A549 (cell line): ENCODE measurements at regions not wholly inside any gene's neighbourhood (a gene's known extent, or its start where the extent isn't known, plus 50 kb on each side); places are given as distances from the start of the nearest gene placed in this dataset.

Experiments
- ATAC-seq, 2 experiments: fragments of 200-7000 bp in 1 of 2; fragments of >200 bp in 1 of 2; cut with Nextera tagmentation in 1 of 2; cut with Tn5 transposase in 1 of 2; 3 replicates each; pipeline versions ENCODE4 v1.8.0 to v1.9.1; 2018 to 2020; ENCODE audit warnings: mild to moderate bottlenecking in 1 of 2, moderate library complexity in 1 of 2
- CTCF ChIA-PET: fragments of 300-600 bp; sonication (Branson Sonifier 250); formaldehyde crosslinking; extraction: SDS; loops from one replicate; lab custom pipeline; 2021; ENCODE audit warnings: antibody characterized with exemption, inconsistent platforms; lab: Yijun Ruan, JAX
- POLR2A ChIA-PET: fragments of 350-600 bp; formaldehyde crosslinking; extraction: SDS; loops from one replicate; lab custom pipeline; 2021; ENCODE audit warnings: antibody characterized with exemption, inconsistent platforms; lab: Yijun Ruan, JAX
- DNase-seq, 2 experiments: peaks; one replicate each; pipeline versions ENCODE4 v3.0.0 to v3.0.0-alpha.2; 2011 to 2016; ENCODE audit warnings: low read depth in 1 of 2, low spot score in 1 of 2
- FAIRE-seq: peaks from 2 replicates; lab custom pipeline; 2011; peaks lifted over from hg19 to GRCh38; lab: Jason Lieb, UNC
- H3K27ac ChIP-seq, 2 experiments: fragments of >200 bp; sonication (Bioruptor Twin); formaldehyde crosslinking; 3 replicates each; pipeline ENCODE4 v1.5.1; 2016 to 2017
- H3K4me1 ChIP-seq: fragments of >200 bp; sonication (Bioruptor Twin); formaldehyde crosslinking; 3 replicates; pipeline ENCODE4 v1.6.1; 2016
- H3K4me2 ChIP-seq: fragments of >200 bp; sonication (Bioruptor Twin); formaldehyde crosslinking; 3 replicates; pipeline ENCODE4 v1.6.1; 2016
- H3K4me3 ChIP-seq: fragments of >200 bp; sonication (Bioruptor Twin); formaldehyde crosslinking; 3 replicates; pipeline ENCODE4 v1.5.1; 2016
- H3K9me3 ChIP-seq: fragments of >200 bp; sonication (Bioruptor Twin); formaldehyde crosslinking; 3 replicates; pipeline ENCODE4 v1.6.1; 2016
- CBX8 ChIP-seq: fragments of 200-600 bp; sonication (generic); IDR thresholded peaks from 2 replicates; pipeline ENCODE4 v1.6.1; 2016
- CEBPB ChIP-seq, 2 experiments: fragments of >200 bp in 1 of 2; sonication (Bioruptor Twin) in 1 of 2; formaldehyde crosslinking in 1 of 2; IDR thresholded peaks; 2 replicates each; pipeline ENCODE4 v1.6.1; 2012 to 2016
- CHD2 ChIP-seq: fragments of 150-350 bp; IDR thresholded peaks from 2 replicates; pipeline ENCODE4 v1.6.1; 2014; ENCODE audit warnings: low read length; ENCODE audit not compliant: partially characterized antibody
- CHD4 ChIP-seq: fragments of 200-600 bp; sonication (generic); IDR thresholded peaks from 2 replicates; pipeline ENCODE4 v1.6.1; 2016; ENCODE audit warnings: antibody characterized with exemption, mild to moderate bottlenecking, borderline replicate concordance
- CTCF ChIP-seq: fragments of >200 bp; sonication (Bioruptor Twin); formaldehyde crosslinking; IDR thresholded peaks from 3 replicates; pipeline ENCODE4 v1.5.1; 2016
- ESRRA ChIP-seq: fragments of 150-350 bp; IDR thresholded peaks from 2 replicates; pipeline ENCODE4 v1.6.1; 2014; ENCODE audit warnings: mild to moderate bottlenecking, low read length, borderline replicate concordance
- FOSL2 ChIP-seq, 2 experiments: fragments of 450-650 bp in 1 of 2; fragments of >200 bp in 1 of 2; sonication (Bioruptor Twin) in 1 of 2; formaldehyde crosslinking; IDR thresholded peaks; 2 replicates each; pipeline versions ENCODE4 v1.5.0 to v1.6.1; 2016 to 2020; ENCODE audit warnings: mild to moderate bottlenecking in 1 of 2, moderate library complexity in 1 of 2
- FOXS1 ChIP-seq: fragments of 250-450 bp; sonication (Bioruptor Pico); IDR thresholded peaks from 2 replicates; pipeline ENCODE4 v1.5.0; 2020; ENCODE audit warnings: mild to moderate bottlenecking, moderate library complexity
- HDAC2 ChIP-seq: fragments of 200-600 bp; sonication (generic); IDR thresholded peaks from 2 replicates; pipeline ENCODE4 v1.6.1; 2016
- HES2 ChIP-seq: fragments of >200 bp; sonication (Bioruptor Twin); formaldehyde crosslinking; IDR thresholded peaks from 2 replicates; pipeline ENCODE4 v1.6.1; 2016
- HEYL ChIP-seq: fragments of 250-450 bp; sonication (Bioruptor Pico); IDR thresholded peaks from 2 replicates; pipeline ENCODE4 v1.8.0; 2021; ENCODE audit warnings: mild to moderate bottlenecking, moderate library complexity
- HOXB5 ChIP-seq: fragments of 250-450 bp; sonication (Bioruptor Pico); IDR thresholded peaks from 2 replicates; pipeline ENCODE4 v1.5.0; 2020; ENCODE audit warnings: mild to moderate bottlenecking, moderate library complexity
- JUN ChIP-seq, 2 experiments: fragments of >200 bp; sonication (Bioruptor Twin); formaldehyde crosslinking; IDR thresholded peaks; 2 replicates in 1 of 2; 3 replicates in 1 of 2; pipeline ENCODE4 v1.6.1; 2016 to 2017
- JUNB ChIP-seq: fragments of >200 bp; sonication (Bioruptor Twin); formaldehyde crosslinking; IDR thresholded peaks from 2 replicates; pipeline ENCODE4 v1.6.1; 2016
- KDM1A ChIP-seq: fragments of 200-600 bp; sonication (generic); IDR thresholded peaks from 2 replicates; pipeline ENCODE4 v1.6.1; 2016; ENCODE audit warnings: low read depth, mild to moderate bottlenecking
- KDM5A ChIP-seq: fragments of 200-600 bp; sonication (generic); IDR thresholded peaks from 2 replicates; pipeline ENCODE4 v1.6.1; 2016; ENCODE audit warnings: antibody characterized with exemption, mild to moderate bottlenecking
- MAX ChIP-seq: IDR thresholded peaks from 2 replicates; pipeline ENCODE4 v1.6.1; 2012
- MAZ ChIP-seq: fragments of 150-350 bp; IDR thresholded peaks from 2 replicates; pipeline ENCODE4 v1.6.1; 2014; ENCODE audit warnings: antibody characterized with exemption, low read depth, low read length, borderline replicate concordance
- NFE2L2 ChIP-seq: fragments of 150-350 bp; conservative IDR thresholded peaks from 2 replicates; pipeline ENCODE4 v1.6.1; 2014; ENCODE audit warnings: low read length
- NPAS2 ChIP-seq: fragments of 250-450 bp; sonication (Bioruptor Pico); IDR thresholded peaks from 2 replicates; pipeline ENCODE4 v1.8.0; 2022; ENCODE audit warnings: mild to moderate bottlenecking, moderate library complexity, borderline replicate concordance
- PHF8 ChIP-seq: fragments of 200-600 bp; sonication (generic); IDR thresholded peaks from 2 replicates; pipeline ENCODE4 v1.6.1; 2016; ENCODE audit warnings: low read depth, mild to moderate bottlenecking, antibody characterized with exemption, moderate library complexity, borderline replicate concordance
- REST ChIP-seq: fragments of 200-600 bp; sonication (generic); IDR thresholded peaks from 2 replicates; pipeline ENCODE4 v1.6.1; 2016; ENCODE audit warnings: antibody characterized with exemption, mild to moderate bottlenecking, moderate library complexity
- RFX5 ChIP-seq: fragments of 450-650 bp; IDR thresholded peaks from 2 replicates; pipeline ENCODE4 v1.7.1; 2014; ENCODE audit warnings: antibody characterized with exemption, mild to moderate bottlenecking, moderate library complexity
- ZFP36 ChIP-seq: fragments of 450-650 bp; IDR thresholded peaks from 2 replicates; pipeline ENCODE4 v1.6.1; 2014; ENCODE audit warnings: borderline replicate concordance; ENCODE audit not compliant: partially characterized antibody
- WGBS: methylation state at CpG from one replicate; pipeline ENCODE4 v1.1.6; 2017; ENCODE audit errors: missing lambda C conversion rate; 5-methylcytosine and 5-hydroxymethylcytosine counted together

- no peak overlapping the region for H3K4me2 ChIP-seq
- no peak for TF ChIP-seq JUN (IDR thresholded peaks at IDR 0.05)
- TF ChIP-seq RFX5 = no peak
- no peak for TF ChIP-seq ZFP36
- TF ChIP-seq CTCF = no peak
- no peak for TF ChIP-seq MAX
- TF ChIP-seq CHD4 = no peak
- TF ChIP-seq MAZ = no peak
- TF ChIP-seq CBX8 = no peak
- no peak for TF ChIP-seq HES2
- no peak for TF ChIP-seq HOXB5 (CRISPR knock-in tag)
- TF ChIP-seq FOSL2 (IDR thresholded peaks at IDR 0.05) = no peak
- TF ChIP-seq FOSL2 (CRISPR knock-in tag; IDR thresholded peaks at IDR 0.05) = no peak
- no peak for TF ChIP-seq REST
- no peak for TF ChIP-seq NPAS2
- no peak for TF ChIP-seq KDM5A
- no peak for TF ChIP-seq PHF8
- TF ChIP-seq CEBPB (IDR thresholded peaks at IDR 0.05) = no peak
- no peak for TF ChIP-seq HEYL
- no peak for TF ChIP-seq HDAC2
- TF ChIP-seq FOXS1 (CRISPR knock-in tag) = no peak
- no peak for TF ChIP-seq KDM1A
- TF ChIP-seq, all 56 proteins: peak for 0
- no peak for ATAC-seq
- no peaks in the 10 kb centered on the region for H3K9me3 ChIP-seq
- no peak for FAIRE-seq
- H3K4me3 ChIP-seq = no peak overlapping the region
- ChIA-PET POLR2A (no interaction called here), CTCF (no interaction called here)
- H3K4me1 ChIP-seq = peaks cover 17% of the 10 kb centered on the region
- DNase-seq = no peak
- H3K27ac ChIP-seq = no peak overlapping the region
Measured at GRCh38 chr4:14906805-14907204, 95.5 kb upstream of the CPEB2 start.

GRCh38 chr4:14908635-14909034 lies 93.6 kb upstream of the CPEB2 start:
- ATAC-seq (no peak), FAIRE-seq (no peak), DNase-seq (no peak)
- Histone ChIP-seq H3K4me2 (peak overlapping the region; percentile 46; the same call in 2 of the 3 replicates), H3K27ac (peak overlapping the region; percentile 31 to 37; a peak in 4 of 6 replicates), H3K4me3 (no peak overlapping the region), H3K9me3 (no peaks in the 10 kb centered on the region), H3K4me1 (peaks cover 19% of the 10 kb centered on the region)
- TF ChIP-seq CHD2 = no peak
- no peak for TF ChIP-seq ESRRA
- TF ChIP-seq NFE2L2 = no peak
- TF ChIP-seq JUN (IDR thresholded peaks at IDR 0.05) = no peak
- peak in 1 of 2 experiments; percentile 52; a peak in 1 of 4 replicates for TF ChIP-seq CEBPB (IDR thresholded peaks at IDR 0.05)
- TF ChIP-seq JUNB = no peak
- CTCF ChIA-PET = no interaction called here
- WGBS = 12% methylated on average over 3 of the region's 3 CpGs
- POLR2A ChIA-PET = interaction anchor here (1.1 kb wide), 1 partner anchor 93 kb away, joined by 3 read pairs; no protein-coding TSS in a partner anchor
